DND-41 (cell line): ENCODE measurements at regions not wholly inside any gene's neighbourhood (a gene's known extent, or its start where the extent isn't known, plus 50 kb on each side); places are given as distances from the start of the nearest gene placed in this dataset.
"Not testable (repeated sequence)": the region's sequence is repeated elsewhere in the genome, so short reads cannot be mapped to it uniquely, and the experiment has no call there.

ENCODE experiments used
- ATAC-seq: fragments of 200-7000 bp; cut with Tn5 transposase; 3 replicates; pipeline ENCODE4 v1.9.1; 2021; ENCODE audit warnings: low read depth; ENCODE audit not compliant: insufficient read depth
- DNase-seq: peaks from one replicate; pipeline ENCODE4 v3.0.0-alpha.2; 2020
- H2AFZ ChIP-seq: 2 replicates; pipeline ENCODE4 v1.6.0; 2012; ENCODE audit warnings: low read depth, low read length
- H3K27ac ChIP-seq: 2 replicates; pipeline ENCODE4 v1.5.1; 2012; ENCODE audit warnings: low read length, inconsistent platforms
- H3K27me3 ChIP-seq: fragments of 200-600 bp; sonication (generic); 2 replicates; pipeline ENCODE4 v1.6.0; 2012; ENCODE audit warnings: low read length, mild to moderate bottlenecking, inconsistent platforms; ENCODE audit not compliant: insufficient read depth, poor library complexity
- H3K36me3 ChIP-seq: 2 replicates; pipeline ENCODE4 v1.5.1; 2012; ENCODE audit warnings: low read length, inconsistent platforms; ENCODE audit not compliant: insufficient read depth
- H3K4me1 ChIP-seq: 2 replicates; pipeline ENCODE4 v1.5.1; 2012; ENCODE audit warnings: mild to moderate bottlenecking, low read length; ENCODE audit not compliant: insufficient read depth
- H3K4me2 ChIP-seq: 2 replicates; pipeline ENCODE4 v1.6.0; 2012; ENCODE audit warnings: mild to moderate bottlenecking, moderate library complexity, low read length, inconsistent platforms; ENCODE audit not compliant: insufficient read depth
- H3K4me3 ChIP-seq, 2 experiments: fragments of 200-600 bp in 1 of 2; shearing (Covaris generic) in 1 of 2; 2 replicates each; pipeline ENCODE4 v1.5.1; 2012 to 2016; ENCODE audit warnings: inconsistent platforms in 2 of 2, low read length in 2 of 2, mild to moderate bottlenecking in 2 of 2, low read depth in 1 of 2, moderate library complexity in 1 of 2
- H3K79me2 ChIP-seq: 2 replicates; pipeline ENCODE4 v1.6.0; 2012; ENCODE audit warnings: low read length, inconsistent platforms; ENCODE audit not compliant: insufficient read depth
- H3K9ac ChIP-seq: 2 replicates; pipeline ENCODE4 v1.6.0; 2012; ENCODE audit warnings: low read depth, mild to moderate bottlenecking, inconsistent platforms, low read length, moderate library complexity
- H3K9me3 ChIP-seq: 2 replicates; pipeline ENCODE4 v1.5.1; 2012; ENCODE audit warnings: low read length, moderate library complexity, mild to moderate bottlenecking, inconsistent platforms; ENCODE audit not compliant: insufficient read depth, severe bottlenecking
- H4K20me1 ChIP-seq: 2 replicates; pipeline ENCODE4 v1.6.0; 2012; ENCODE audit warnings: low read length; ENCODE audit not compliant: insufficient read depth
- EZH2 ChIP-seq: IDR thresholded peaks from 3 replicates; pipeline ENCODE4 v1.6.1; 2012; ENCODE audit warnings: borderline replicate concordance, low read depth, mild to moderate bottlenecking, moderate library complexity, low read length, inconsistent platforms; ENCODE audit not compliant: severe bottlenecking
- TF ChIP-seq, protein P1 (sequence below): IDR thresholded peaks from 2 replicates; pipeline ENCODE4 v1.5.1; 2012; ENCODE audit warnings: borderline replicate concordance, low read length, moderate library complexity, mild to moderate bottlenecking; ENCODE audit not compliant: poor library complexity, severe bottlenecking; ENCODE audit errors: extremely low read depth

DNA sequence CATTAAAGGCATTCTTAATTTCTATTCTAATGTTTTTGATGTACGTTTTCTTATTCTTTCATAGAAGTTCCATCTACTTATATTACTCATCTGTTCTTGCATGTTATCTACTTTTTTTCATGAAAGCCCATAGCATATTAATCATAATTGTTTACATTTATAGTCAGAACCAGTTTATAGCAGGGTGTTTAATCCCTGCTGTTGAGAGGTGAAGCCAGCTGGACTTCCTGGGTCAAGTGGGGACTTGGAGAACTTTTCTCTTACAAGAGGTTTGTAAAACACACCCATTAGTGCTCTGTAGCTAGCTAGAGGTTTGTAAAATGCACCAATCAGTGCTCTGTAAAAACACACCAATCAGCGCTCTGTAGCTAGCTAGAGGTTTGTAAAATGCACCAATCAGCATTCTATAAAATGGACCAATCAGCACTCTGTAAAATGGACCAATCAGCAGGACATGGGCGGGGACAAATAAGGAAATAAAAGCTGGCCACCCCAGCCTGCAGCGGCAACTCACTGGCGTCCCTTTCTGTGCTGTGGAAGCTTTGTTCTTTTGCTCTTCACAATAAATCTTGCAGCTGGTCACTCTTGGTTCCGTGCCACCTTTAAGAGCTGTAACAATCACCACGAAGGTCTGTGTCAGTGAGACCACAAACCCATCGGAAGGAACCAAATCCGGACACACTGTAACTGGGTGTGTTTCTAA lies 120.6 kb downstream of the TANC2 start:
- H3K27ac ChIP-seq: no peak overlapping the region
- no peaks in the 10 kb centered on the region for H3K4me1 ChIP-seq
- TF ChIP-seq EZH2: no peak
- TF ChIP-seq, protein P1, sequence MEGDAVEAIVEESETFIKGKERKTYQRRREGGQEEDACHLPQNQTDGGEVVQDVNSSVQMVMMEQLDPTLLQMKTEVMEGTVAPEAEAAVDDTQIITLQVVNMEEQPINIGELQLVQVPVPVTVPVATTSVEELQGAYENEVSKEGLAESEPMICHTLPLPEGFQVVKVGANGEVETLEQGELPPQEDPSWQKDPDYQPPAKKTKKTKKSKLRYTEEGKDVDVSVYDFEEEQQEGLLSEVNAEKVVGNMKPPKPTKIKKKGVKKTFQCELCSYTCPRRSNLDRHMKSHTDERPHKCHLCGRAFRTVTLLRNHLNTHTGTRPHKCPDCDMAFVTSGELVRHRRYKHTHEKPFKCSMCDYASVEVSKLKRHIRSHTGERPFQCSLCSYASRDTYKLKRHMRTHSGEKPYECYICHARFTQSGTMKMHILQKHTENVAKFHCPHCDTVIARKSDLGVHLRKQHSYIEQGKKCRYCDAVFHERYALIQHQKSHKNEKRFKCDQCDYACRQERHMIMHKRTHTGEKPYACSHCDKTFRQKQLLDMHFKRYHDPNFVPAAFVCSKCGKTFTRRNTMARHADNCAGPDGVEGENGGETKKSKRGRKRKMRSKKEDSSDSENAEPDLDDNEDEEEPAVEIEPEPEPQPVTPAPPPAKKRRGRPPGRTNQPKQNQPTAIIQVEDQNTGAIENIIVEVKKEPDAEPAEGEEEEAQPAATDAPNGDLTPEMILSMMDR: no peak
- no peak for DNase-seq
- H3K36me3 ChIP-seq: no peaks in the 10 kb centered on the region
- H3K4me3 ChIP-seq: no peak overlapping the region
- ATAC-seq: no peak
- no peak overlapping the region for H2AFZ ChIP-seq
- H4K20me1 ChIP-seq: no peaks in the 10 kb centered on the region
- no peaks in the 10 kb centered on the region for H3K79me2 ChIP-seq
- no peak overlapping the region for H3K4me2 ChIP-seq
- no peaks in the 10 kb centered on the region for H3K27me3 ChIP-seq
- no peaks in the 10 kb centered on the region for H3K9me3 ChIP-seq
- H3K9ac ChIP-seq: no peak overlapping the region

DNA sequence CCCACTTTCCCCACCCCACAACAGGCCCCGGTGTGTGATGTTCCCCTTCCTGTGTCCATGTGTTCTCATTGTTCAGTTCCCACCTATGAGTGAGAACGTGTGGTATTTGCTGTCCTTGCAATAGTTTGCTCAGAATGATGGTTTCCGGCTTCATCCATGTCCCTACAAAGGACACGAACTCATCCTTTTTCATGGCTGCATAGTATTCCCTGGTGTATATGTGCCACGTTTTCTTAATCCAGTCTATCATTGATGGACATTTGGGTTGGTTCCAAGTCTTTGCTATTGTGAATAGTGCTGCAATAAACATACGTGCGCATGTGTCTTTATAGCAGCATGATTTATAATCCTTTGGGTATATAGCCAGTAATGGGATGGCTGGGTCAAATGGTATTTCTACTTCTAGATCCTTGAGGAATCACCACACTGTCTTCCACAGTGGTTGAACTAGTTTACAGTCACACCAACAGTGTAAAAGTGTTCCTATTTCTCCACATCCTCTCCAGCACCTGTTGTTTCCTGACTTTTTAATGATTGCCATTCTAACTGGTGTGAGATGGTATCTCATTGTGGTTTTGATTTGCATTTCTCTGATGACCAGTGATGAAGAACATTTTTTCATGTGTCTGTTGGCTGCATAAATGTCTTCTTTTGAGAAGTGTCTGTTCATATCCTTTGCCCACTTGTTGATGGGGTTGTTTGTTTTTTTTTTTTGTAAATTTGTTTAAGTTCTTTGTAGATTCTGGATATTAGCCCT lies 124.5 kb downstream of the TANC2 start:
- not testable (repeated sequence) for DNase-seq, H3K27ac ChIP-seq, H3K4me1 ChIP-seq, H3K9ac ChIP-seq, H3K4me3 ChIP-seq, H2AFZ ChIP-seq, H3K36me3 ChIP-seq, H3K79me2 ChIP-seq, H4K20me1 ChIP-seq, ATAC-seq, H3K9me3 ChIP-seq, H3K27me3 ChIP-seq, H3K4me2 ChIP-seq

DNA sequence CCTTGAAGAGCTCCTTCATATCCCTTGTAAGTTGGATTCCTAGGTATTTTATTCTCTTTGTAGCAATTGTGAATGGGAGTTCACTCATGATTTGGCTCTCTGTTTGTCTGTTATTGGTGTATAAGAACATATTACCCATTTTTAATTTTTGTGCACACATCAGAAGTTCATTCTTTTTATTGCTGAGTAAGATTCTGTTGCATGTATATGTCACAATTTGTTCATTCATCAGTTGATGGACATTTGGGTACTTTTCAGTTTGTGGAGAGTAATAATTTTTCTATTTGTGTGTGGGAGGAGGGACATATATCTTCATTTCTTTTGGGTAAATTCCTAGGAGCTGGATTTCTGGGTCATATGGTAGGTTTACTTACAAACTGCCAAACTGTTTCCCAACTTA lies 125.9 kb downstream of the TANC2 start:
- H3K9ac ChIP-seq, DNase-seq, ATAC-seq, H2AFZ ChIP-seq, H3K4me3 ChIP-seq, H3K36me3 ChIP-seq, H3K27me3 ChIP-seq, H4K20me1 ChIP-seq, H3K9me3 ChIP-seq, H3K79me2 ChIP-seq, H3K4me1 ChIP-seq, H3K27ac ChIP-seq, H3K4me2 ChIP-seq: not testable (repeated sequence)

DNA sequence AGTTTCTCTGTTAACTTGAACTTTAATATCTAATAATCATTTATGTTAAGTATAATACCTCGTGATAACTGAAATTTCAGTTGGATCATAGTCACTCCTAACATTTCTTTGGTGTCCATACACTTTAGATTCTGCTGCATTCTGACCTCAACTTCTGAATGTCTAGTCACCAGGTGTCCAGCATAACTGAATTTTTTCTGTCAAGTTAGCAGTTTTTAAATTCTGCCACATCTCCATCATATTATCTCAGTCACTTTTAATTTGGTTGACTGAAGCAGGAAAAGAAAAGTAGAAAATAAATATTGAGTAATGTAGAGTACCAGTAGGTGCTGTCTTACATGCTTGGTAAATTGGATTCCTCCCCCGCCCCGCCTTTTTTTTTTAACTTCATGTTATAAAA lies 128.6 kb downstream of the TANC2 start:
- ATAC-seq (no peak), DNase-seq (no peak)
- no peaks in the 10 kb centered on the region for H3K9me3 ChIP-seq
- H3K4me2 ChIP-seq: no peak overlapping the region
- H3K27me3 ChIP-seq: no peaks in the 10 kb centered on the region
- no peak overlapping the region for H3K9ac ChIP-seq
- H3K79me2 ChIP-seq: no peaks in the 10 kb centered on the region
- no peak for TF ChIP-seq EZH2
- TF ChIP-seq, protein P1: no peak
- no peak overlapping the region for H3K4me3 ChIP-seq
- H4K20me1 ChIP-seq: no peaks in the 10 kb centered on the region
- no peaks in the 10 kb centered on the region for H3K36me3 ChIP-seq
- H3K27ac ChIP-seq: no peak overlapping the region
- no peak overlapping the region for H2AFZ ChIP-seq
- H3K4me1 ChIP-seq: no peaks in the 10 kb centered on the region
